ENCODE measurements at regions not wholly inside any gene's neighbourhood (a gene's known extent, or its start where the extent isn't known, plus 50 kb on each side); places are given as distances from the start of the nearest gene placed in this dataset.

DNA sequence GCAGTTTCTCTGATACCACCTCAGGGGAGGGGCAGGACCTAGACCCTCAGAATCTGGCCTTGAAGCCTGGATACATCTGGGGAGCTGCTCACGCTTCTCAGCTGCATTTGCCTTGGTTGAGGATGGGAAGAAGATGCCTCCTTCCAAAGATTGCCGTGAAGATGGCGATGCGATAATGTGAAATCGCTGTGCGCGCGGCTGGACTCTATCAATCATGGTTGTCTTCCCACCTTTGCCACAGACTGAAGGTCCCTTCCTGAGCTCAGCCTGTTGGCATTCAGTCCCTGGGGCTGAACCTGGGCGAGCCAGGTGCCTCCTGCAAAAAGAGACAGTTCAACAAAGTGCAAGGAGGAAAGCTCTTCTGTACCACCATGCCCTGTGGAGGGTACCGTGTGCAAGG lies 114.4 kb upstream of the SLC45A1 start:
- no peak for DNase-seq (ENCODE audit: low read depth in 1 of 2, low spot score in 1 of 2)

DNA sequence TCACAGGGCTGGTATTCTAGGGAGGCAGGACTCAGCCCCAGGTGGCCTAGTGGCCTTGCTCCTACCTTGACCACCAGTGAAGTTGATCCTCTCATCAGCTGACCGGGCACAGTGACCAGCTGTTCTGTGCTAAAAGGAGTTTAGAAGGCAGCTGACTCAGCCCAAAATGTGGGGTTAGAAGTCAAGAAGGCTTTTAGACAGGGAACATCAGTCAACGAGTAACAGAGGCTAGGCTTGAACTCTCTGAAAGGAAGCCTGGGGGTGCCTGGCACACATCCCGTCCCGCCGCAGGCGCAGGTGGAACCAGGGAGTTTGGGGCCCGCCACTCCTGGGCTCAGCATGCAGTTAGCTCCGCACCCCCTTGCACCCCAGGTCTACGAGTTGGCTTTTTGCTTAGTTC lies 114.9 kb upstream of the SLC45A1 start:
- no peak for DNase-seq (ENCODE audit: low read depth in 1 of 2, low spot score in 1 of 2)

DNA sequence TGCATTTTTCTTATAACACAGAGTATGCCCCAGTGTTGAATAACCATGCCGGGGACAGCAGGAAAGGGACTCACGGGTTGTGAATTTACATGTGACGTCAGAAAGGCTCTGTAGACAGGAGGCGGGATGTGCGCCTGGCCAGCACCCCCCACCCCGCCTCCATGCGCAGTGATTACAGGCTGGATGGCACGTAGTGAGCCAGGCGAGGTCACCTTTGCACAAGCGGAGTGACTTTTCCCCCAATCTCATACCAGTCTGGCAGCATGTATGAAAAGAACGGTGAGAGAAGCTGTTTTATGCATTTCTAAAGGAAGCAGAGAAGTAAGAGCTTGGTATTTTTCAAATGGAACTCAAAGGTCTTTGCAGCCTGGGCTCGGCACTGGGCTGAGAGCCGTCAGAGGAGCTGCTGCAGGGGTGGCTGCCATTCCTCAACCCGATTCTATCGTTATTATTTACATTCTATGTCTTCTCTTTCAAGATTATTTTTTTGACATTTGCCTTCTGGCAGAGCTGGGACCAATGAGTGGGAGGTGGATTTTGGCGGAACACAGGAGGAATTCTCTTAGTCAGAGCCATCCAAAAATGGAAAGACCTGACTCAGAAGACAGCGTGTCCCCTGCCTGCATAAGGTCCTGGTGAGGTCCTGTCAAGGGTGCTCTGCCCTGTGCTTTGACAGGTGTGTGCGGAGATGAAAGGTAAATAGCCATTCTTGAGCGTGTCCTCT lies 115.6 kb upstream of the SLC45A1 start:
- no peak for DNase-seq (ENCODE audit: low read depth in 1 of 2, low spot score in 1 of 2)

GRCh38 chr1:8201331-8201861 lies 116.5 kb upstream of the SLC45A1 start:
- no peak for DNase-seq (ENCODE audit: low read depth in 1 of 2, low spot score in 1 of 2)

- DNase-seq (ENCODE audit: low read depth in 1 of 2, low spot score in 1 of 2) = no peak
These were observed 117.4 kb upstream of the SLC45A1 start for GRCh38 chr1:8200317-8201115.

DNA sequence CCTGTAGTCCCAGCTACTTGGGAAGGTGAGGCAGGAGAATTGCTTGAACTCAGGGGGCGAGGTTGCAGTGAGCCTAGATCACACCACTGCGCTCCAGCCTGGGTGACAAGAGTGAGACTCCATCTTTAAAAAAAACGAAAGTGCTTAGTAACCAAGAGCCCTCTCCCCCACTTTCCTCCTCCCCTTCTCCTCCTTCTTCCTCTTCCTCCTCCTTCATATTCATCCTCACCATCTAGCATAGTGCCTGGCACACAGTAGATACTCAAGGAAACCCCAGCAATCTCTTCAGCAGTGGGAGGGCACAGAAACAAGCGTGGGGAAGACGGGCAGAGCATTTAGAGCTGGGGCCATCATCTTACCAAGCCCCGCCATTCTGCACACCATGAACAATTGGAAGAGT lies 119.4 kb upstream of the SLC45A1 start:
- no peak for DNase-seq (ENCODE audit: low read depth in 1 of 2, low spot score in 1 of 2)

DNA sequence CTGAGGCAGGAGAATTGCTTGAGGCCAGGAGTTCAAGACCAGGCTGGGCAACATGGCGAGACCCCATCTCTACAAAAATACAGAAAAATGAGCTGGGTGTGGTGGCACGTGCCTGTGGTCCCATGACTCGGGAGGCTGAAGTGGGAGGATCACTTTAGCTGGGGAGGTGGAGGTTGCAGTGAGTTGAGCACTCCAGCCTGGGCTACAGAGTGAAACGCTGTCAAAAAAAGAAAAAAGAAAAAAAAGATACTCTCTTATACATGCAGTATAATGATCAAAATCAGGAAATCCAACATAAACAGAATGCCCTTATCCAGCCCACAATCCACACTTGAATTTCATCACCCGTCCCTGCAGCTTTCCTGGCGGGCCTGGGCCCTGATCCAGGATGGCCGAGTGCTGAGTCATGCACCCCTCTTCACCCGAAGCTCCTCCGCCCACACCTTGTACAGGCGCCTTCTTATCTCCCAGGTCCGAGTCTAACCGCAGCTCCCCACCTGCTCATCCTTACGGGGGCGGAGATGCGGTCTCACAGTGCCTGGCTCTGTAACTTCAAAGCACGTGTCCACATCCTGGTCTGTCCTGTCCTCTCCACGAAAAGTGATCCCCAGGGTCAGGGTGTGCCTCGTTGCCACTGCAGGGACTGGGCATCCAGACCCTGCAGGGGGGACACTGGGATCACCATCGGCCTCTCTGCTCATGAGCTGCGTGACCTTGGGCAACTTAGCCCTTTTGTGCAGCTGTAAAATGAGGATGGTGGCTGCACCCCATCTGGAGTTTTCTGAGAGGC lies 120.2 kb upstream of the SLC45A1 start:
- no peak for DNase-seq (ENCODE audit: low read depth in 1 of 2, low spot score in 1 of 2)

DNA sequence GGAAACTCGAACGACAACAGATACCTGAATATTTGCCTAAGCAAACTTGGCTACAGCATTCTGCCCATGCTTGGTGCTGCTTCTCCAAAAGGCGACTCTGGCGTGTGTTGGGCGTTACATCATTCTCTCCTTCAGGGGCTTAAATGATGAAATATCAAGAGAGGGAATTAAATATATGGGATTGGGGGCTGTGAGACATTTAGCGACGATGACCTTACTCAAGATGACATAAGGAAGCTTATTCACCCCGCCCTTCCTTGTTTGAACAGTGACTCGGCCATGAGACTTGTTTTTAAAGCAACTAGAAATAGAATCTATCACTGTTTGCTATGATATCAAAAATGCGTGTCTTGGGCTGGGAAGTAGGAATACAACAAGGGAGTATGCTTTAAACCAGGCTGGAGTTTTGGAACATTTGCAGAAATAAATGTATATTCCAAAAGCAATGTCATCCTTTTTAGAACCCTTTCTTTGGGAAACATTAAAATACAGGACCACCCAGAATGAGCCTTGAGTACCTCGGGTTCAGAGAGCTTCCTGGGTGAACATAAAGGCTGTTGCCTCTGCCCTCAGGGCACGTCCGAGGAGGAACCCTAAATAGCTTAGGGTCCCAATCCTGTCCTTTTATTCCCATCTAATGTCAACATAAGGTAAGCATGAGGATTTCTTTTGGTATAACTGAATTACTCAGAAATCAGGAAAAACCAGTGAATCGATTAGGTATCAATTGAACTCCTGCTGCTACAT lies 123.3 kb upstream of the SLC45A1 start:
- no peak for DNase-seq (ENCODE audit: low read depth in 1 of 2, low spot score in 1 of 2)

GRCh38 chr1:8193840-8194406 lies 124.0 kb upstream of the SLC45A1 start:
- DNase-seq (ENCODE audit: low read depth in 1 of 2, low spot score in 1 of 2) = no peak

GRCh38 chr1:8191474-8191873 lies 126.4 kb upstream of the SLC45A1 start:
- no peak for DNase-seq (ENCODE audit: low read depth in 1 of 2, low spot score in 1 of 2)

GRCh38 chr1:8189931-8190483 lies 127.9 kb upstream of the SLC45A1 start:
- no peak for DNase-seq (ENCODE audit: low read depth in 1 of 2, low spot score in 1 of 2)

DNA sequence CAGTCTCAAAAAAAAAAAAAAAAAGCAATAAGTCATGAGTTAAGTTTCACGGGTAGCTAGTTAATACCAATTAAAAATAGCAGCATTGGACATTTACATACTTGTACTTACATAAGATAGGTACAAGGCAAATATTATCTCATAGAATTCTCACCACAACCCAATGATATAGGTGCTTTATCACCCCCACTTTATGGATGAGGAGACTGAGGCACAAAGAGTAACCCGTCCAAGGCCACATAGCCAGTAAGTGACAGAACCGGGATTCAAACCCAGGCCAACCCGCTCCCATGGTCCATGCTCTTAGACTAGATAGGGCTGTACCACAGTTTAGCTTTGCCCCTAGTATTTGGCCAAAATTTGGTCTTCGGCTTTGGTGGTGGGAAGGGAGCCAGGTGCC lies 132.5 kb upstream of the SLC45A1 start:
- no peak for DNase-seq (ENCODE audit: low read depth in 1 of 2, low spot score in 1 of 2)

DNA sequence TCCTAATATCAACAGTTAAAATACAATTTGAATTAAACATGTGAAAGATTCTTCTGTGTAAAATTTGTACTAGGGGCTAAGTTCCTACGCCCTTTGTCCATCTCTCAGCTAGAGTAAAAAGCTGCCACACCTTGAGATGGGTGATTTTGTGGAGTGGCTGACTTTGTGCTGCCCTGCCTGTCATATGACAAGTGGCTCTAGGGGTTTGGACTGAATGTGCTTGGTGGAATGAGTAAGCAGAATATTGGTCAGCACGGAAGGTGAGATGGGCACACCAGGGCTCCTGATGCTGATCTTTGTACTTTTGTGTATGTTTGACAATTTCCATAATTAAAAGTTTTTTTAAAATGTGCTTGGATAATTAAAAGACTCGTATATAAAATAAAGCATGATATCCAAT lies 133.6 kb upstream of the SLC45A1 start:
- DNase-seq (ENCODE audit: low read depth in 1 of 2, low spot score in 1 of 2) = no peak

DNA sequence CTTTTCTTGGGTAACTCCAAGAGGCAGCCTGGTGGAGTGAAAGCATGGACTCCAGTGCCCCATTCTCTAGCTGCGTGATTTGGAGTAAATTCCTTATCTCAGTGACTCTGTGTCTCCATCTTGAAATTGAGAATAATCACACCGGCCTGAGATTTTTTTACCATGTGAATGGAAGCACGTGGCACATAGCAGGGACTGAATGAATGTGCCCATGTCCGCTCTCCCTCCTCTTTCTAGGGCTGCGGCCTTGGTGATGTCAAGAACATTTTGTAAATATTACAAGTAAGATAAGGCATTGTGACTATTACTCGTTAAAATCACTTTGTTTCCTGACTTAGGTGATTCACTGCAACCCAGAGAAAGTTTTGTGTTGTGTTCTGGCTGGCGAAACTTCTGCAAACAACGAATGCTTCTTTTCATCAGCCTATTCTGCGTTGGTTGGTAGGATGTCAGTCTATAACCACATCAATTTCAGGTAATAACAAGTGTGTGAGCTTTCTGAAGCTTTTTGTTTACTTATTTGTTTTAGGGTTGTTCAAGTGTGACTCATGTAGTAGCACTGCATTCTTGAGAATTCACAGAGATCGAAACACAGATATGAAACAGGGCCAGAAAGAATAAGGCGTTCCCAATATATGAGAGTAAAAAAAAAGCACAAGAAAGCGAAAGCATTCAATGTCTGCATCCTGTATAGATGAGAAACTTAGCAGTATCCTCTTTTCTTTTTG lies 135.7 kb upstream of the SLC45A1 start:
- no peak for DNase-seq (ENCODE audit: low read depth in 1 of 2, low spot score in 1 of 2)

GRCh38 chr1:8179132-8179793 lies 138.7 kb upstream of the SLC45A1 start:
- DNase-seq (ENCODE audit: low read depth in 1 of 2, low spot score in 1 of 2) = no peak

DNA sequence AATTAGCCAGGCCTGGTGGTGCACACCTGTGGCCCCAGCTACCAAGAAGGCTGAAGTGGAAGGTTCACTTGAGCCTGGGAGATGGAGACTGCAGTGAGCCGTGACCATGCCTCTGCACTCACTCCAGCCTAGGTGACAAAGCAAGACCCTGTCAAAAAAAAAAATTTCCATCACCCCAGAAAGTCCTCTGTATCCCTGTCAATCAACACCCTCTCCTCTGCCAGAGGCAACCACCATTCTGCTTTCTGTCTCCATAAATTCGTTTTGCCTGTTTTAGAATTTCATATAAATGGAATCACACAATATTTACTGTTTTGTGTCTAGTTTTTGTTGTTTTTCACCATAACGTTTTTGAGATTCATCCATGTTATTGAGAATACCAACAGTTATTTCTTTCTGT lies 141.6 kb upstream of the SLC45A1 start:
- no peak for DNase-seq (ENCODE audit: low read depth in 1 of 2, low spot score in 1 of 2)

GRCh38 chr1:8174807-8175206 lies 143.1 kb upstream of the SLC45A1 start:
- no peak for DNase-seq (ENCODE audit: low read depth in 1 of 2, low spot score in 1 of 2)

DNA sequence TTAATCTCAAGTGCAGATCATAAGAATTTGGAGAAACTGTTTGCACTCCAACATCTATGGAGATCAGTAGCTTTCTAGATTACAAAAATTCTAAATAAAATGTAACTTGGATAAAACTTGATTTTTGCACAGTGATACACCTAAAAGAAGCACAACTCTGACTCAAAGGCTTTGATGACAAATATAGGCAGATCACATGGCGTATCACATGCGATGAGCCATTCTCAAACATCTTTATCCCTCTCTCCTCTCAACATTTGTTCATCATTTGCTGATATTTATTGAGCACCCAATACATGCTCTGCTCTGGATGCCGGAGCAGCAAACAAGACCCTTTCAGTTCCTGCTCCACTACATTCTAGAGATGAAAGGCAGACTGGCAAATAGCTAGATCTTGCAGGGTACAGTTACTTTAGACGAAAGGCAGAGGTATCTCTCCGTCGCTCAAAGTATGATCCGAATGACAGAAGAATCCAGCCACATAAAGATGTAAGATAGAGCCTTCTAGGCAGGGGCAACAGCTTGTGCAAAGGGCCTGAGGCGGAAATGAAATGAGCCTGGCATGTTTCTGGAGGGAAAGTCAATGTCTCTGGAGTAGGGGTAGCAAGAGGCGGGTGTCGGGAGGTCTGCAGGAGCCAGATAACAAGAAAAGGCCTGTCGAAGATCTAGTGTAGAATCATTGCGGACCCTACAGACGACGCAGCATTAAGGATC lies 145.8 kb upstream of the ERRFI1 start:
- no peak for DNase-seq (ENCODE audit: low read depth in 1 of 2, low spot score in 1 of 2)
